GM23338 (cell line): ENCODE measurements at regions not wholly inside any gene's neighbourhood (a gene's known extent, or its start where the extent isn't known, plus 50 kb on each side); places are given as distances from the start of the nearest gene placed in this dataset.

Experiments used
- ATAC-seq: fragments of 200-7000 bp; cut with Tn5 transposase; 3 replicates; pipeline ENCODE4 v1.9.1; 2020
- DNase-seq: peaks from one replicate; pipeline ENCODE4 v3.0.0-alpha.2; 2015; ENCODE audit warnings: low spot score
- H2AFZ ChIP-seq: fragments of 200-600 bp; sonication (generic); 2 replicates; pipeline ENCODE4 v1.8.0; 2016; ENCODE audit warnings: antibody characterized with exemption, mild to moderate bottlenecking, moderate library complexity
- H3F3A ChIP-seq: fragments of 200-600 bp; sonication (generic); replicated peaks from 2 replicates; pipeline ENCODE4 v1.8.0; 2017; ENCODE audit warnings: antibody characterized with exemption, mixed run types, low read depth
- H3K27ac ChIP-seq: fragments of 200-600 bp; sonication (generic); 2 replicates; pipeline ENCODE4 v1.6.1; 2016; ENCODE audit warnings: low read depth
- H3K27me3 ChIP-seq: fragments of 200-600 bp; sonication (generic); 2 replicates; pipeline ENCODE4 v1.8.0; 2016; ENCODE audit warnings: mild to moderate bottlenecking, mixed run types, moderate library complexity; ENCODE audit not compliant: insufficient read depth
- H3K36me3 ChIP-seq: fragments of 200-600 bp; sonication (generic); 2 replicates; pipeline ENCODE4 v1.8.0; 2016; ENCODE audit warnings: mild to moderate bottlenecking; ENCODE audit not compliant: insufficient read depth
- H3K4me1 ChIP-seq: fragments of 200-600 bp; sonication (generic); 2 replicates; pipeline ENCODE4 v1.8.0; 2016; ENCODE audit warnings: mild to moderate bottlenecking, moderate library complexity; ENCODE audit not compliant: insufficient read depth
- H3K4me2 ChIP-seq: fragments of 200-600 bp; sonication (generic); 2 replicates; pipeline ENCODE4 v1.7.1; 2017; ENCODE audit warnings: mixed run types
- H3K4me3 ChIP-seq: fragments of 200-600 bp; sonication (generic); 2 replicates; pipeline ENCODE4 v1.6.1; 2016; ENCODE audit warnings: mixed run types
- H3K79me2 ChIP-seq: fragments of 200-600 bp; sonication (generic); replicated peaks from 2 replicates; pipeline ENCODE4 v1.8.0; 2017; ENCODE audit warnings: mild to moderate bottlenecking; ENCODE audit not compliant: insufficient read depth
- H3K9me2 ChIP-seq: fragments of 200-600 bp; sonication (generic); 2 replicates; pipeline ENCODE4 v1.8.0; 2017; ENCODE audit not compliant: insufficient read depth
- H4K20me1 ChIP-seq: fragments of 200-600 bp; sonication (generic); replicated peaks from 2 replicates; pipeline ENCODE4 v1.8.0; 2017; ENCODE audit warnings: mild to moderate bottlenecking; ENCODE audit not compliant: insufficient read depth
- H3K27ac Mint-ChIP-seq: 2 replicates; pipeline ENCODE4 v1.8.0; 2020; ENCODE audit warnings: inconsistent platforms, mild to moderate bottlenecking, moderate library complexity, mixed read lengths
- H3K27me3 Mint-ChIP-seq: 3 replicates; pipeline ENCODE4 v1.8.0; 2022; ENCODE audit warnings: low read depth, mild to moderate bottlenecking, moderate library complexity, mixed read lengths, inconsistent platforms; ENCODE audit not compliant: insufficient read depth, poor library complexity
- H3K36me3 Mint-ChIP-seq: 3 replicates; pipeline ENCODE4 v1.8.0; 2021; ENCODE audit warnings: low read depth, mild to moderate bottlenecking, inconsistent platforms, moderate library complexity, mixed read lengths
- H3K4me1 Mint-ChIP-seq: 3 replicates; pipeline ENCODE4 v1.8.0; 2020; ENCODE audit warnings: mild to moderate bottlenecking, inconsistent platforms, mixed read lengths
- H3K4me3 Mint-ChIP-seq: 3 replicates; pipeline ENCODE4 v1.8.0; 2021; ENCODE audit warnings: moderate library complexity, mild to moderate bottlenecking, inconsistent platforms, mixed read lengths
- H3K9me3 Mint-ChIP-seq: 3 replicates; pipeline ENCODE4 v1.8.0; 2020; ENCODE audit warnings: moderate library complexity, mild to moderate bottlenecking, inconsistent platforms, mixed read lengths
- CREB1 ChIP-seq: fragments of 250-450 bp; sonication (Bioruptor Pico); IDR thresholded peaks from 2 replicates; pipeline ENCODE4 v1.5.0; 2020; ENCODE audit warnings: low read depth, mild to moderate bottlenecking, moderate library complexity
- CTCF ChIP-seq, 2 experiments: fragments of 200-600 bp in 1 of 2; sonication (generic) in 1 of 2; conservative IDR thresholded peaks; 2 replicates each; pipeline versions ENCODE4 v1.5.1 to v1.6.1; 2016 to 2017; ENCODE audit warnings: antibody characterized with exemption in 2 of 2, low read depth in 2 of 2, mild to moderate bottlenecking in 2 of 2, moderate library complexity in 1 of 2
- ETS1 ChIP-seq: IDR thresholded peaks from 2 replicates; pipeline ENCODE4 v1.6.1; 2016; ENCODE audit warnings: antibody characterized with exemption
- EZH2 ChIP-seq: fragments of 200-600 bp; sonication (generic); IDR thresholded peaks from one replicate; pipeline ENCODE4 v1.8.0; 2017; ENCODE audit warnings: antibody characterized with exemption, mild to moderate bottlenecking, low read depth; ENCODE audit not compliant: unreplicated experiment
- EZH2phosphoT487 ChIP-seq: fragments of 200-600 bp; sonication (generic); IDR thresholded peaks from one replicate; pipeline ENCODE4 v1.8.1; 2018; ENCODE audit warnings: antibody characterized with exemption; ENCODE audit not compliant: unreplicated experiment
- JUNB ChIP-seq: IDR thresholded peaks from one replicate; pipeline ENCODE4 v1.6.1; 2016; ENCODE audit warnings: antibody characterized with exemption; ENCODE audit not compliant: unreplicated experiment
- NANOG ChIP-seq: IDR thresholded peaks from 2 replicates; pipeline ENCODE4 v1.6.1; 2016; ENCODE audit warnings: antibody characterized with exemption, borderline replicate concordance
- POLR2AphosphoS5 ChIP-seq: IDR thresholded peaks from 2 replicates; pipeline ENCODE4 v1.6.1; 2016; ENCODE audit warnings: antibody characterized with exemption, low read depth
- REST ChIP-seq: IDR thresholded peaks from one replicate; pipeline ENCODE4 v1.6.1; 2018; ENCODE audit warnings: antibody characterized with exemption; ENCODE audit not compliant: unreplicated experiment
- STAT1 ChIP-seq: IDR thresholded peaks from one replicate; pipeline ENCODE4 v1.6.1; 2016; ENCODE audit warnings: antibody characterized with exemption; ENCODE audit not compliant: unreplicated experiment
- ZNF114 ChIP-seq: fragments of 250-450 bp; sonication (Bioruptor Pico); IDR thresholded peaks from 2 replicates; pipeline ENCODE4 v1.5.0; 2020; ENCODE audit warnings: mild to moderate bottlenecking, moderate library complexity
- ZNF331 ChIP-seq: fragments of 250-450 bp; sonication (Bioruptor Pico); IDR thresholded peaks from 2 replicates; pipeline ENCODE4 v1.5.0; 2020; ENCODE audit warnings: low read depth, mild to moderate bottlenecking, moderate library complexity
- TF ChIP-seq, protein P1 (sequence below): fragments of 250-450 bp; sonication (Bioruptor Pico); IDR thresholded peaks from 2 replicates; pipeline ENCODE4 v1.5.0; 2020; ENCODE audit warnings: mild to moderate bottlenecking, moderate library complexity

DNA sequence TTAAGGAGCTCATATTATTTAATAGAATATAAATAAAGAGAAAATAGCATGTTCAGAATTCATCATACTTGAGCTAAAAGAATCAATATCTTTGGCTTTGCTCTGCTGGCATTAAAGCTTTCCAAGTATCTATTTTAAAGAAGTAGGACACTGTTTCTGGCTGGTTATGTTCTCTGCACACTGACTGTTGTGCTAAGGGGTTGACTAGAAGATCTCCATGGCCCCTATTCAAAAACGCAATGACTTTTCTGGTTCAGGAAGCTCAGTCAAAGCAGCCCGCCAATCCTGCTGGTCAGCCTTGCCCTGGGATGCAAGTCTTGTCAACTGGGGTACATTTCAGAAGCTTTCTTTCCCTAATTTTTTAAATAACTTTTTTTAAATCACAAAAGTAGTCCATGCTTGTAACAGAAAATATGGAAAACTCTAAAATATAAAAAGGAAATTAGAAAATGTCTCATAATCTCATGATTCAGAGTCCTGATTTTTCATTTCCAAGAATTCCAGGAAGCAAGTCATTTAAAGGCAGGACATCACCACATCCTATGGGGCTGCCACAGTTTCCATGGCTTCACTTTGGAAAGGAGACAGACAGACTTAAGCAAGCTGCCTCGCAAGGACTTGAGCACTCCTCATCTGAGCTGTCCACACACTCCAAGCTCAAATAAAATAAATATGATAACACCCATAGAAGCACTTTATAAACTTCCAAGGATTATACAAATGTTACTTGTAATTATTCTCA is 195.1 kb downstream of the TXNL1 start:
- Mint-ChIP-seq H3K4me3 (no peak overlapping the region), H3K9me3 (no peaks in the 10 kb centered on the region; the same call in 2 of the 3 replicates), H3K27ac (no peak overlapping the region), H3K27me3 (no peaks in the 10 kb centered on the region), H3K4me1 (peaks cover 4% of the 10 kb centered on the region; the same call in 2 of the 3 replicates), H3K36me3 (no peaks in the 10 kb centered on the region)
- DNase-seq (no peak), ATAC-seq (no peak)
- no peaks in the 10 kb centered on the region; the same call in 1 of the 2 replicates for H3K36me3 ChIP-seq
- H3K79me2 ChIP-seq: no peaks in the 10 kb centered on the region
- H3F3A ChIP-seq: no peaks in the 10 kb centered on the region
- H4K20me1 ChIP-seq: no peaks in the 10 kb centered on the region
- no peaks in the 10 kb centered on the region for H3K27me3 ChIP-seq
- peaks cover 3% of the 10 kb centered on the region; the same call in 1 of the 2 replicates for H3K4me1 ChIP-seq
- TF ChIP-seq REST: no peak
- no peak for TF ChIP-seq JUNB
- TF ChIP-seq EZH2: no peak
- no peak for TF ChIP-seq NANOG
- no peak for TF ChIP-seq ETS1
- no peak for TF ChIP-seq ZNF114 (CRISPR knock-in tag)
- no peak for TF ChIP-seq POLR2AphosphoS5
- TF ChIP-seq EZH2phosphoT487: no peak
- no peak for TF ChIP-seq CTCF (conservative IDR thresholded peaks at IDR 0.05; ENCODE audit: low read depth in 2 of 2)
- TF ChIP-seq ZNF331: no peak
- no peak for TF ChIP-seq STAT1
- no peak for TF ChIP-seq CREB1 (CRISPR knock-in tag)
- TF ChIP-seq, protein P1, sequence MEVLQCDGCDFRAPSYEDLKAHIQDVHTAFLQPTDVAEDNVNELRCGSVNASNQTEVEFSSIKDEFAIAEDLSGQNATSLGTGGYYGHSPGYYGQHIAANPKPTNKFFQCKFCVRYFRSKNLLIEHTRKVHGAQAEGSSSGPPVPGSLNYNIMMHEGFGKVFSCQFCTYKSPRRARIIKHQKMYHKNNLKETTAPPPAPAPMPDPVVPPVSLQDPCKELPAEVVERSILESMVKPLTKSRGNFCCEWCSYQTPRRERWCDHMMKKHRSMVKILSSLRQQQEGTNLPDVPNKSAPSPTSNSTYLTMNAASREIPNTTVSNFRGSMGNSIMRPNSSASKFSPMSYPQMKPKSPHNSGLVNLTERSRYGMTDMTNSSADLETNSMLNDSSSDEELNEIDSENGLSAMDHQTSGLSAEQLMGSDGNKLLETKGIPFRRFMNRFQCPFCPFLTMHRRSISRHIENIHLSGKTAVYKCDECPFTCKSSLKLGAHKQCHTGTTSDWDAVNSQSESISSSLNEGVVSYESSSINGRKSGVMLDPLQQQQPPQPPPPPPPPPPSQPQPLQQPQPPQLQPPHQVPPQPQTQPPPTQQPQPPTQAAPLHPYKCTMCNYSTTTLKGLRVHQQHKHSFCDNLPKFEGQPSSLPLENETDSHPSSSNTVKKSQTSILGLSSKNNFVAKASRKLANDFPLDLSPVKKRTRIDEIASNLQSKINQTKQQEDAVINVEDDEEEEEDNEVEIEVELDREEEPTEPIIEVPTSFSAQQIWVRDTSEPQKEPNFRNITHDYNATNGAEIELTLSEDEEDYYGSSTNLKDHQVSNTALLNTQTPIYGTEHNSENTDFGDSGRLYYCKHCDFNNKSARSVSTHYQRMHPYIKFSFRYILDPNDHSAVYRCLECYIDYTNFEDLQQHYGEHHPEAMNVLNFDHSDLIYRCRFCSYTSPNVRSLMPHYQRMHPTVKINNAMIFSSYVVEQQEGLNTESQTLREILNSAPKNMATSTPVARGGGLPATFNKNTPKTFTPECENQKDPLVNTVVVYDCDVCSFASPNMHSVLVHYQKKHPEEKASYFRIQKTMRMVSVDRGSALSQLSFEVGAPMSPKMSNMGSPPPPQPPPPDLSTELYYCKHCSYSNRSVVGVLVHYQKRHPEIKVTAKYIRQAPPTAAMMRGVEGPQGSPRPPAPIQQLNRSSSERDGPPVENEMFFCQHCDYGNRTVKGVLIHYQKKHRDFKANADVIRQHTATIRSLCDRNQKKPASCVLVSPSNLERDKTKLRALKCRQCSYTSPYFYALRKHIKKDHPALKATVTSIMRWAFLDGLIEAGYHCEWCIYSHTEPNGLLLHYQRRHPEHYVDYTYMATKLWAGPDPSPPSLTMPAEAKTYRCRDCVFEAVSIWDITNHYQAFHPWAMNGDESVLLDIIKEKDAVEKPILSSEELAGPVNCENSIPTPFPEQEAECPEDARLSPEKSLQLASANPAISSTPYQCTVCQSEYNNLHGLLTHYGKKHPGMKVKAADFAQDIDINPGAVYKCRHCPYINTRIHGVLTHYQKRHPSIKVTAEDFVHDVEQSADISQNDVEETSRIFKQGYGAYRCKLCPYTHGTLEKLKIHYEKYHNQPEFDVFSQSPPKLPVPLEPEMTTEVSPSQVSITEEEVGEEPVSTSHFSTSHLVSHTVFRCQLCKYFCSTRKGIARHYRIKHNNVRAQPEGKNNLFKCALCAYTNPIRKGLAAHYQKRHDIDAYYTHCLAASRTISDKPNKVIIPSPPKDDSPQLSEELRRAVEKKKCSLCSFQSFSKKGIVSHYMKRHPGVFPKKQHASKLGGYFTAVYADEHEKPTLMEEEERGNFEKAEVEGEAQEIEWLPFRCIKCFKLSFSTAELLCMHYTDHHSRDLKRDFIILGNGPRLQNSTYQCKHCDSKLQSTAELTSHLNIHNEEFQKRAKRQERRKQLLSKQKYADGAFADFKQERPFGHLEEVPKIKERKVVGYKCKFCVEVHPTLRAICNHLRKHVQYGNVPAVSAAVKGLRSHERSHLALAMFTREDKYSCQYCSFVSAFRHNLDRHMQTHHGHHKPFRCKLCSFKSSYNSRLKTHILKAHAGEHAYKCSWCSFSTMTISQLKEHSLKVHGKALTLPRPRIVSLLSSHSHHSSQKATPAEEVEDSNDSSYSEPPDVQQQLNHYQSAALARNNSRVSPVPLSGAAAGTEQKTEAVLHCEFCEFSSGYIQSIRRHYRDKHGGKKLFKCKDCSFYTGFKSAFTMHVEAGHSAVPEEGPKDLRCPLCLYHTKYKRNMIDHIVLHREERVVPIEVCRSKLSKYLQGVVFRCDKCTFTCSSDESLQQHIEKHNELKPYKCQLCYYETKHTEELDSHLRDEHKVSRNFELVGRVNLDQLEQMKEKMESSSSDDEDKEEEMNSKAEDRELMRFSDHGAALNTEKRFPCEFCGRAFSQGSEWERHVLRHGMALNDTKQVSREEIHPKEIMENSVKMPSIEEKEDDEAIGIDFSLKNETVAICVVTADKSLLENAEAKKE (CRISPR knock-in tag): no peak
- no peak overlapping the region for H2AFZ ChIP-seq
- no peak overlapping the region for H3K4me3 ChIP-seq
- H3K4me2 ChIP-seq: no peak overlapping the region
- no peaks in the 10 kb centered on the region; the same call in 1 of the 2 replicates for H3K9me2 ChIP-seq
- H3K27ac ChIP-seq: no peak overlapping the region
